HCT116 (cell line): ENCODE measurements at regions not wholly inside any gene's neighbourhood (a gene's known extent, or its start where the extent isn't known, plus 50 kb on each side); places are given as distances from the start of the nearest gene placed in this dataset.

Source experiments
- ATAC-seq: fragments of 200-7000 bp; cut with Tn5 transposase; 2 replicates; pipeline ENCODE4 v1.9.1; 2020; ENCODE audit warnings: mild to moderate bottlenecking, moderate library complexity
- BruUV-seq: library from RNA; stranded (reverse); fragments of 400-500 nt; replicated peaks from 2 replicates; lab custom pipeline; 2021; lab: Mats Ljungman, UMichigan
- CTCF ChIA-PET: fragments of 300-600 bp; sonication (Branson Sonifier 250); formaldehyde crosslinking; loops from one replicate; lab custom pipeline; 2021; ENCODE audit warnings: antibody characterized with exemption; lab: Charles Lee
- POLR2A ChIA-PET: fragments of 300-600, 350-600 bp; sonication (Branson Sonifier 250); formaldehyde crosslinking; loops from one replicate; lab custom pipeline; 2021; ENCODE audit warnings: antibody characterized with exemption; lab: Charles Lee
- RAD21 ChIA-PET, 2 experiments: fragments of 300-600 bp; sonication (Branson Sonifier 250); formaldehyde crosslinking; loops; one replicate each; lab custom pipeline; 2023; ENCODE audit warnings: low total read pairs in 2 of 2; ENCODE audit not compliant: uncharacterized antibody in 2 of 2, unreplicated experiment in 2 of 2, low non-redundant PET in 1 of 2; lab: Charles Lee
- DNase-seq: peaks from one replicate; pipeline ENCODE4 v3.0.0-alpha.2; 2010; ENCODE audit warnings: low read depth, low spot score
- H2AFZ ChIP-seq: fragments of 200-600 bp; shearing (Covaris generic), sonication (generic); 2 replicates; pipeline ENCODE4 v1.6.1; 2017; ENCODE audit warnings: low read depth, mixed run types, mixed read lengths, antibody characterized with exemption, low read length; ENCODE audit not compliant: poor library complexity, severe bottlenecking
- H3K27ac ChIP-seq: 2 replicates; pipeline ENCODE4 v1.5.1; 2012; ENCODE audit warnings: low read depth, low read length
- H3K27me3 ChIP-seq: fragments of 200-600 bp; sonication (generic); 2 replicates; pipeline ENCODE4 v1.6.1; 2016; ENCODE audit warnings: mixed run types, low read length, mixed read lengths; ENCODE audit not compliant: insufficient read depth
- H3K36me3 ChIP-seq, 2 experiments: fragments of 200-500 bp in 1 of 2; fragments of 200-600 bp in 1 of 2; sonication (Bioruptor generic) in 1 of 2; sonication (generic) in 1 of 2; 2 replicates each; pipeline versions ENCODE4 v1.5.1 to v1.6.1; 2014 to 2016; ENCODE audit warnings: low read length in 2 of 2, inconsistent platforms in 1 of 2, mixed read lengths in 1 of 2, mixed run types in 1 of 2; ENCODE audit not compliant: insufficient read depth in 2 of 2, control insufficient read depth in 1 of 2
- H3K4me1 ChIP-seq, 2 experiments: fragments of 200-600 bp in 1 of 2; sonication (generic) in 1 of 2; 2 replicates each; pipeline versions ENCODE4 v1.5.1 to v1.6.1; 2012 to 2017; ENCODE audit warnings: low read length in 2 of 2, inconsistent platforms in 1 of 2, mild to moderate bottlenecking in 1 of 2, mixed read lengths in 1 of 2, mixed run types in 1 of 2, moderate library complexity in 1 of 2; ENCODE audit not compliant: insufficient read depth in 2 of 2, control insufficient read depth in 1 of 2
- H3K4me2 ChIP-seq: fragments of 200-600 bp; sonication (generic); 2 replicates; pipeline ENCODE4 v1.6.1; 2017; ENCODE audit warnings: mixed run types, low read length, mixed read lengths
- H3K4me3 ChIP-seq, 2 experiments: fragments of 200-600 bp in 1 of 2; sonication (generic) in 1 of 2; replicated peaks in 1 of 2; 2 replicates each; pipeline ENCODE4 v1.5.1; 2011 to 2016; ENCODE audit warnings: low read length in 2 of 2, control low read depth in 1 of 2, low read depth in 1 of 2, mild to moderate bottlenecking in 1 of 2, mixed read lengths in 1 of 2, mixed run types in 1 of 2
- H3K79me2 ChIP-seq: fragments of 200-600 bp; sonication (generic); 2 replicates; pipeline ENCODE4 v1.6.1; 2017; ENCODE audit warnings: mild to moderate bottlenecking, mixed run types, low read length, moderate library complexity, mixed read lengths; ENCODE audit not compliant: insufficient read depth
- H3K9ac ChIP-seq: fragments of 200-600 bp; sonication (generic); 2 replicates; pipeline ENCODE4 v1.6.1; 2016; ENCODE audit warnings: low read length, mixed read lengths
- H3K9me2 ChIP-seq: fragments of 200-600 bp; sonication (generic), shearing (Covaris generic); 2 replicates; pipeline ENCODE4 v1.6.1; 2017; ENCODE audit warnings: mixed run types, mild to moderate bottlenecking, moderate library complexity; ENCODE audit not compliant: insufficient read depth
- H3K9me3 ChIP-seq, 2 experiments: fragments of 200-500 bp in 1 of 2; fragments of 200-600 bp in 1 of 2; sonication (Bioruptor generic) in 1 of 2; sonication (generic) in 1 of 2; 2 replicates each; pipeline ENCODE4 v1.6.1; 2014 to 2017; ENCODE audit warnings: low read length in 2 of 2, mixed read lengths in 2 of 2, inconsistent platforms in 1 of 2, low read depth in 1 of 2, mild to moderate bottlenecking in 1 of 2, mixed run types in 1 of 2, moderate library complexity in 1 of 2; ENCODE audit not compliant: control insufficient read depth in 1 of 2, insufficient read depth in 1 of 2
- H4K20me1 ChIP-seq: fragments of 200-600 bp; sonication (generic), shearing (Covaris generic); 2 replicates; pipeline ENCODE4 v1.6.1; 2017; ENCODE audit warnings: mixed run types, mild to moderate bottlenecking, moderate library complexity; ENCODE audit not compliant: insufficient read depth
- EGR1 ChIP-seq: IDR thresholded peaks from 2 replicates; pipeline ENCODE4 v1.6.1; 2012; ENCODE audit warnings: low read depth
- EZH2phosphoT487 ChIP-seq: fragments of 200-600 bp; IDR thresholded peaks from 2 replicates; pipeline ENCODE4 v1.6.1; 2018; ENCODE audit warnings: antibody characterized with exemption, borderline replicate concordance
- FOSL1 ChIP-seq: IDR thresholded peaks from 2 replicates; pipeline ENCODE4 v1.6.1; 2012; ENCODE audit warnings: low read depth
- SP1 ChIP-seq: IDR thresholded peaks from 2 replicates; pipeline ENCODE4 v1.6.1; 2012; ENCODE audit warnings: low read depth
- ZNF274 ChIP-seq: fragments of 200-500 bp; sonication (Bioruptor generic); IDR thresholded peaks from 2 replicates; pipeline ENCODE4 v1.6.1; 2014; ENCODE audit warnings: mild to moderate bottlenecking, low read depth, low read length, inconsistent platforms
- intact Hi-C: fragments of 100-400 bp; cut with micrococcal nuclease; formaldehyde crosslinking; loops from 2 replicates; pipeline ENCODE4 v1.10.0; 2022
- TF ChIP-seq, protein P1 (sequence below): IDR thresholded peaks from 2 replicates; pipeline ENCODE4 v1.6.1; 2012; ENCODE audit warnings: low read depth

DNA sequence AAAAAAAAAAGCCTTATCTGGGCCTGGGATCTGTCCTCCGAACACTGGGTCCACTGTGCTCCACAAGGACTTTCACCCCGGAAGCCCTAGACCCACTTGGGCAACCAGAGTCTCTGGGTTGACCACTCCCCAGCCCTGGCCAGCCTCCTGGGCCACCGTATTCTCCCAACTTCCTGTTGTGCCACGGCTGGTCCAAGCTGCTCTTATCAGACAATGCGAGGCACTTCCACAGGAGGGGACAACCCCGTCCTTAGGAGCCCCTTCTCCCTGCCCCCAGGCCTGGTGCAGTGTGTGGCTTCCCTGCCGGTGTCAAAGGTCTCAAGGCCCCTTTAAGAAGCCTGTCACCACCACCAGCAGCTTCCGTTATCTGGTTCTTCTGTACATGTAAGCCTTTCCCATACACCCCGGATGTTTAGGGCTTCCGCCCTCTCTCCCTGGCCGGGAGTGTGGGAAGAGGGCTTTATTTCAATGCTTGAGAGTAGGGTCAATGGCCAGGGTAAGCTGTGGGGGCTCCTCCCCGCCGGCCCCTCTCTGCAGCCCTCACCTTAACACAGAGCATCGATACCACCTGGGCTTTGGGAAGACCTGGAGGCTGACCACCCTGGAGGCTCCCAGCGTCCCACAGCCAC lies 313.0 kb downstream of the SEC14L1 start:
- Histone ChIP-seq H4K20me1 (no peaks in the 10 kb centered on the region; the same call in 1 of the 2 replicates), H2AFZ (no peak overlapping the region), H3K9ac (no peak overlapping the region), H3K4me2 (no peak overlapping the region), H3K79me2 (peaks cover 74% of the 10 kb centered on the region; the same call in 1 of the 2 replicates), H3K9me3 (no peaks in the 10 kb centered on the region), H3K36me3 (no peaks in the 10 kb centered on the region), H3K4me1 (peaks cover 25 to 32% of the 10 kb centered on the region in 2 experiments), H3K27ac (no peak overlapping the region), H3K9me2 (no peaks in the 10 kb centered on the region), H3K4me3 (no peak overlapping the region), H3K27me3 (no peaks in the 10 kb centered on the region)
- ATAC-seq (no peak), DNase-seq (no peak)
- TF ChIP-seq EZH2phosphoT487 (no peak), FOSL1 (no peak), ZNF274 (no peak), SP1 (no peak), EGR1 (no peak)
- TF ChIP-seq, protein P1, sequence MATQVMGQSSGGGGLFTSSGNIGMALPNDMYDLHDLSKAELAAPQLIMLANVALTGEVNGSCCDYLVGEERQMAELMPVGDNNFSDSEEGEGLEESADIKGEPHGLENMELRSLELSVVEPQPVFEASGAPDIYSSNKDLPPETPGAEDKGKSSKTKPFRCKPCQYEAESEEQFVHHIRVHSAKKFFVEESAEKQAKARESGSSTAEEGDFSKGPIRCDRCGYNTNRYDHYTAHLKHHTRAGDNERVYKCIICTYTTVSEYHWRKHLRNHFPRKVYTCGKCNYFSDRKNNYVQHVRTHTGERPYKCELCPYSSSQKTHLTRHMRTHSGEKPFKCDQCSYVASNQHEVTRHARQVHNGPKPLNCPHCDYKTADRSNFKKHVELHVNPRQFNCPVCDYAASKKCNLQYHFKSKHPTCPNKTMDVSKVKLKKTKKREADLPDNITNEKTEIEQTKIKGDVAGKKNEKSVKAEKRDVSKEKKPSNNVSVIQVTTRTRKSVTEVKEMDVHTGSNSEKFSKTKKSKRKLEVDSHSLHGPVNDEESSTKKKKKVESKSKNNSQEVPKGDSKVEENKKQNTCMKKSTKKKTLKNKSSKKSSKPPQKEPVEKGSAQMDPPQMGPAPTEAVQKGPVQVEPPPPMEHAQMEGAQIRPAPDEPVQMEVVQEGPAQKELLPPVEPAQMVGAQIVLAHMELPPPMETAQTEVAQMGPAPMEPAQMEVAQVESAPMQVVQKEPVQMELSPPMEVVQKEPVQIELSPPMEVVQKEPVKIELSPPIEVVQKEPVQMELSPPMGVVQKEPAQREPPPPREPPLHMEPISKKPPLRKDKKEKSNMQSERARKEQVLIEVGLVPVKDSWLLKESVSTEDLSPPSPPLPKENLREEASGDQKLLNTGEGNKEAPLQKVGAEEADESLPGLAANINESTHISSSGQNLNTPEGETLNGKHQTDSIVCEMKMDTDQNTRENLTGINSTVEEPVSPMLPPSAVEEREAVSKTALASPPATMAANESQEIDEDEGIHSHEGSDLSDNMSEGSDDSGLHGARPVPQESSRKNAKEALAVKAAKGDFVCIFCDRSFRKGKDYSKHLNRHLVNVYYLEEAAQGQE: no peak
- no TSS peak for BruUV-seq
- POLR2A ChIA-PET: no interaction called here
- CTCF ChIA-PET: no interaction called here
- intact Hi-C loops: no loop called here
- RAD21 ChIA-PET: no interaction called here
